ENCODE measurements at regions not wholly inside any gene's neighbourhood (a gene's known extent, or its start where the extent isn't known, plus 50 kb on each side); places are given as distances from the start of the nearest gene placed in this dataset.

- TF ChIP-seq CTCF (IDR thresholded peaks at IDR 0.05; ENCODE audit: control insufficient read depth, insufficient read depth, low read depth, low read length, missing control alignments): no peak
- H3K4me3 ChIP-seq (ENCODE audit: control insufficient read depth, low read depth, low read length): peak overlapping the region; percentile 5; the same call in 1 of the 2 replicates
- no peak for DNase-seq (ENCODE audit: low read depth)
Observed at GRCh38 chr6:28589957-28590349, 64.3 kb downstream of the GPX5 start.

- H3K4me3 ChIP-seq (ENCODE audit: control insufficient read depth, low read depth, low read length): no peak overlapping the region; the same call in 1 of the 2 replicates
- no peak for TF ChIP-seq CTCF (IDR thresholded peaks at IDR 0.05; ENCODE audit: control insufficient read depth, insufficient read depth, low read depth, low read length, missing control alignments)
- no peak for DNase-seq (ENCODE audit: low read depth)
Observed at GRCh38 chr6:28597217-28597835, 71.6 kb downstream of the GPX5 start.

DNA sequence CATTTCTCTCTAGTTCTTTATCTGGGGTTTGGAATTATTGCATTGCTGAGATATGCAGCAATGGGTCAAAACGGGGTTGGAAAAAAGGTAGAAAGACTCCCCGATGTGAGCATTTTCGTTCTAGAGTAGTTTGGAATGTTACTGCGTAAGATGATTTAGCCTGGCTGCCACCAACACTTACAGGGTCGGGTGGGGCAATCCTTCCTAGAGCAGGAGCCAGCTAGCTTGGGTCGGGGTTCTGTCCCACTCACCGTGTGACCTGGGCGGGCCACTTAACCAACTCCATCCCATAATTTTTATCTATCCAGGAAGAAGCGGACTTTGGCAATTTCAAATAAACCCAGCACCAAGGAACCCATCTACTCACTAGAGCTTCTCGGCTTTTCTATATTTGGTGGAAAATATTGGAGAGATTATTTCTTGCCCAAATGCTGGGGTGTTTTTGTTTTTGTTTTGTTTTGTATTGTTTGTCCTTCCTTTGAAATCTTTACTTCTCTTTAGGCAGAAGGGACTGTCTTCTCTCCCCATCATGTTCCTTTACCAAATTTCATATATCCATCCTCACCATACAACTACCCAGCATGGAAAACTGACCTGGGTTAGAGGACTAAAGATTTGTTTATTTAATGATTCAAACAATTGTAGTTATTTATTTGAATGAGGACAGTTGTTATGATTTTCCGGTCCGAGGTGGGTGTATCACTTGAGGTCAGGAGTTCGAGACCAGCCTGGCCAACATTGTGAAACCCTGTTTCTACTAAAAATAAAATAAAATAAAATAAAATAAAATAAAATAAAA is 72.4 kb downstream of the GPX5 start:
- DNase-seq (ENCODE audit: low read depth): no peak
- TF ChIP-seq CTCF (IDR thresholded peaks at IDR 0.05; ENCODE audit: control insufficient read depth, insufficient read depth, low read depth, low read length, missing control alignments): no peak
- no peak overlapping the region for H3K4me3 ChIP-seq (ENCODE audit: control insufficient read depth, low read depth, low read length)

- TF ChIP-seq CTCF (IDR thresholded peaks at IDR 0.05; ENCODE audit: control insufficient read depth, insufficient read depth, low read depth, low read length, missing control alignments): no peak
- H3K4me3 ChIP-seq (ENCODE audit: control insufficient read depth, low read depth, low read length): no peak overlapping the region
- DNase-seq (ENCODE audit: low read depth): no peak
Observed at GRCh38 chr6:28598757-28599686, 73.3 kb downstream of the GPX5 start.

DNA sequence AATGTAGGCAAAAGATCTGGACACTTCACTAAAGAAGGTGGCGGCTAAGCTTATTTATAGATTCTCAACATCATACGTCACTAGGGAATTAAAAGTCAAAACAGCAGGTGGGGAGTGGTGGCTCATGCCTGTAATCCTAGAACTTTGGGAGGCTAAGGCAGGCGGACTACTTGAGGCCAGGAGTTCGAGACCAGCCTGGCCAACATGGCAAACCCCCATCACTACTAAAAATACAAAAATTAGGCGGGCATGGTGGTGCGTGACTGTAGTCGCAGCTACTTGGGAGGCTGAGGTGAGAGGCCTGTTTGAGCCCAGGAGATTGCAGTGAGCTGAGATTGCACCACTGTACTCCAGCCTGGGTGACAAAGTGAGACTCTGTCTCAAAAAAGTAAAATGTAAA is 74.6 kb downstream of the GPX5 start:
- no peak for TF ChIP-seq CTCF (IDR thresholded peaks at IDR 0.05; ENCODE audit: control insufficient read depth, insufficient read depth, low read depth, low read length, missing control alignments)
- DNase-seq (ENCODE audit: low read depth): no peak
- H3K4me3 ChIP-seq (ENCODE audit: control insufficient read depth, low read depth, low read length): no peak overlapping the region

DNA sequence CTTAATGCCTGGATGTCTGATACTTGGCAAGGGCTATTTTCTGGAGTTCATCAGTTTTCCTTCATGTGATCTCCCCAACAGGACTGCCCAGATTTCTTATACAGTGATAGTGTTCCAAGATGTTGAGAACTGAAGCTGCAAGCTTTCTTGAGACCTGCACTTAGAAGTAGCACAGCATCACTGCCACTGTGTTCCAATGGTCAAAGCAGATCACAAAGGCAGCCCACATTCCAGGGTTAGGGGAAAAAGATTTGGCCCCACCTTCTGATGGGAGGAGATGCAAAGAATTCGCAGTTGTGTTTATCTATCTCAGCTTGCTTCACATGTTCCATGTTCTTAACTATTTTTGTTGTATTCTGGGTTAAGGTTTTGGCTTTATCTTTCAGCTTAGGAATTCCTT is 78.2 kb downstream of the GPX5 start:
- TF ChIP-seq CTCF (IDR thresholded peaks at IDR 0.05; ENCODE audit: control insufficient read depth, insufficient read depth, low read depth, low read length, missing control alignments): no peak
- DNase-seq (ENCODE audit: low read depth): no peak

More for the DNA sequence above, 78.2 kb downstream of the GPX5 start:
- no peak overlapping the region for H3K4me3 ChIP-seq (ENCODE audit: control insufficient read depth, low read depth, low read length)
